ENCODE measurements at regions not wholly inside any gene's neighbourhood (a gene's known extent, or its start where the extent isn't known, plus 50 kb on each side); places are given as distances from the start of the nearest gene placed in this dataset.

DNA sequence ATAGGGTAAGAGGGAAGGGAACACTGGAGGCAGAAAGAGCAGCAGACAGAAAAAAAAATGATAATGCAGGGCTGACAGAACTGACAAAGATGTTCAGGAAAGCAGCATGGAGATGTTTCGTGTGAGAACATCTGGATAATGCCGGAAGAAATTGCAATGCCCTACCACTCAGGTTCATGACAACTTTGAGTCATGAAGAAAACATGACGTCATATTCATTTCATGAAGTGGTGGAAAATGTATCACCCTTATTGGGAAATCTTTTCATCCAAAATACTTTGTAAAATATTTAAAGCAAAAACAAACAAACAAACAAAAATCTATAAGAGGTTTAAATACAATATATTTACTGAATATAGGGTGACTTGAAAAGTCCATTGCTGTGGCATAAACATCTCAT, 305.4 kb upstream of the IGF1R start:
- no peak for TF ChIP-seq CTCF (IDR thresholded peaks at IDR 0.05)
- no peak for TF ChIP-seq POLR2AphosphoS5 (IDR thresholded peaks at IDR 0.05)

Measured in gastroesophageal sphincter (tissue), 3 donors.